H9 (cell line): ENCODE measurements at regions not wholly inside any gene's neighbourhood (a gene's known extent, or its start where the extent isn't known, plus 50 kb on each side); places are given as distances from the start of the nearest gene placed in this dataset.
A peak's percentile ranks its signal among the peaks of the same experiment; 100 is the strongest.

Source experiments
- DNase-seq: peaks from one replicate; pipeline ENCODE4 v3.0.0-alpha.2; 2017
- H2AFZ ChIP-seq: one replicate; pipeline ENCODE4 v1.6.1; 2013; ENCODE audit warnings: mild to moderate bottlenecking, low read length, control low read depth, moderate library complexity
- H2AK5ac ChIP-seq: 2 replicates; pipeline ENCODE4 v1.6.1; 2013; ENCODE audit warnings: low read length, control low read depth, mixed read lengths; ENCODE audit not compliant: insufficient read length
- H2BK120ac ChIP-seq: one replicate; pipeline ENCODE4 v1.6.1; 2013; ENCODE audit warnings: low read depth, mild to moderate bottlenecking, low read length, control low read depth, inconsistent platforms; ENCODE audit not compliant: poor library complexity, severe bottlenecking
- H2BK12ac ChIP-seq: 2 replicates; pipeline ENCODE4 v1.6.1; 2013; ENCODE audit warnings: low read length, control low read depth, mixed read lengths, low read depth; ENCODE audit not compliant: insufficient read length
- H2BK15ac ChIP-seq: 2 replicates; pipeline ENCODE4 v1.6.1; 2013; ENCODE audit warnings: low read depth, low read length, control low read depth
- H2BK20ac ChIP-seq: one replicate; pipeline ENCODE4 v1.6.1; 2013; ENCODE audit warnings: low read depth, mild to moderate bottlenecking, low read length, control low read depth, inconsistent platforms; ENCODE audit not compliant: poor library complexity, severe bottlenecking
- H2BK5ac ChIP-seq: 2 replicates; pipeline ENCODE4 v1.6.1; 2013; ENCODE audit warnings: low read length, control low read depth, mixed read lengths; ENCODE audit not compliant: insufficient read length
- H3K14ac ChIP-seq: 2 replicates; pipeline ENCODE4 v1.6.1; 2013; ENCODE audit warnings: low read length, control low read depth; ENCODE audit not compliant: insufficient read depth
- H3K18ac ChIP-seq: 2 replicates; pipeline ENCODE4 v1.6.1; 2013; ENCODE audit warnings: low read depth, mild to moderate bottlenecking, mixed read lengths, low read length, control low read depth; ENCODE audit not compliant: insufficient read length
- H3K23ac ChIP-seq: 2 replicates; pipeline ENCODE4 v1.6.1; 2013; ENCODE audit warnings: low read length, control low read depth, mixed read lengths, low read depth; ENCODE audit not compliant: insufficient read length
- H3K23me2 ChIP-seq: 2 replicates; pipeline ENCODE4 v1.6.1; 2013; ENCODE audit warnings: low read depth, mild to moderate bottlenecking, mixed read lengths, low read length, control low read depth; ENCODE audit not compliant: insufficient read length, poor library complexity, severe bottlenecking
- H3K27ac ChIP-seq: 2 replicates; pipeline ENCODE4 v1.5.1; 2013; ENCODE audit warnings: low read length, control low read depth, mixed read lengths, low read depth; ENCODE audit not compliant: insufficient read length
- H3K27me3 ChIP-seq: 2 replicates; pipeline ENCODE4 v1.6.1; 2013; ENCODE audit warnings: low read length, control low read depth, inconsistent platforms; ENCODE audit not compliant: insufficient read depth
- H3K4ac ChIP-seq: 2 replicates; pipeline ENCODE4 v1.6.1; 2013; ENCODE audit warnings: low read depth, mild to moderate bottlenecking, control low read depth, inconsistent platforms, low read length, moderate library complexity
- H3K4me1 ChIP-seq: 2 replicates; pipeline ENCODE4 v1.6.1; 2013; ENCODE audit warnings: low read length, control low read depth, inconsistent platforms; ENCODE audit not compliant: insufficient read depth
- H3K4me2 ChIP-seq: 2 replicates; pipeline ENCODE4 v1.6.1; 2013; ENCODE audit warnings: low read length, control low read depth, mixed read lengths; ENCODE audit not compliant: insufficient read length, insufficient read depth
- H3K56ac ChIP-seq: 2 replicates; pipeline ENCODE4 v1.6.1; 2013; ENCODE audit warnings: low read depth, mild to moderate bottlenecking, mixed read lengths, low read length, control low read depth; ENCODE audit not compliant: insufficient read length
- H3K79me1 ChIP-seq: 2 replicates; pipeline ENCODE4 v1.6.1; 2013; ENCODE audit warnings: low read depth, mild to moderate bottlenecking, moderate library complexity, low read length, control low read depth, inconsistent platforms; ENCODE audit not compliant: insufficient read depth, poor library complexity, severe bottlenecking
- H3K79me2 ChIP-seq: 2 replicates; pipeline ENCODE4 v1.6.1; 2013; ENCODE audit warnings: low read length, control low read depth, inconsistent platforms; ENCODE audit not compliant: insufficient read depth
- H3K9ac ChIP-seq: 2 replicates; pipeline ENCODE4 v1.6.1; 2013; ENCODE audit warnings: low read length, control low read depth, mixed read lengths; ENCODE audit not compliant: insufficient read length; ENCODE audit errors: extremely low read depth
- H3K9me3 ChIP-seq: one replicate; pipeline ENCODE4 v1.6.1; 2013; ENCODE audit warnings: low read depth, low read length, inconsistent platforms; ENCODE audit not compliant: control insufficient read depth
- H3T11ph ChIP-seq: one replicate; pipeline ENCODE4 v1.6.1; 2013; ENCODE audit warnings: mild to moderate bottlenecking, low read length, control low read depth, inconsistent platforms
- H4K20me1 ChIP-seq: one replicate; pipeline ENCODE4 v1.6.1; 2013; ENCODE audit not compliant: control insufficient read depth, insufficient read length, insufficient read depth
- H4K5ac ChIP-seq: 2 replicates; pipeline ENCODE4 v1.6.1; 2013; ENCODE audit warnings: low read depth, mild to moderate bottlenecking, mixed read lengths, low read length, control low read depth; ENCODE audit not compliant: insufficient read length
- H4K8ac ChIP-seq: replicated peaks from 2 replicates; pipeline ENCODE4 v1.6.1; 2013; ENCODE audit warnings: low read length, control low read depth, mixed read lengths, low read depth; ENCODE audit not compliant: insufficient read length
- H4K91ac ChIP-seq: 2 replicates; pipeline ENCODE4 v1.6.1; 2013; ENCODE audit warnings: low read depth, mild to moderate bottlenecking, moderate library complexity, mixed read lengths, low read length, control low read depth; ENCODE audit not compliant: insufficient read length
- H3K27ac Mint-ChIP-seq, 3 experiments: 2 replicates in 2 of 3; 3 replicates in 1 of 3; pipeline ENCODE4 v1.8.0; 2020 to 2021; ENCODE audit warnings: mixed read lengths in 3 of 3, mild to moderate bottlenecking in 1 of 3, moderate library complexity in 1 of 3
- H3K27me3 Mint-ChIP-seq: 2 replicates; pipeline ENCODE4 v1.8.0; 2021; ENCODE audit warnings: low read depth, mild to moderate bottlenecking, moderate library complexity, mixed read lengths
- H3K36me3 Mint-ChIP-seq, 3 experiments: 2 replicates in 2 of 3; 3 replicates in 1 of 3; pipeline ENCODE4 v1.8.0; 2020 to 2021; ENCODE audit warnings: low read depth in 3 of 3, mixed read lengths in 3 of 3; ENCODE audit not compliant: insufficient read depth in 1 of 3
- H3K4me1 Mint-ChIP-seq, 2 experiments: 2 replicates each; pipeline ENCODE4 v1.8.0; 2020; ENCODE audit warnings: mixed read lengths in 2 of 2
- H3K4me3 Mint-ChIP-seq, 2 experiments: 2 replicates in 1 of 2; 3 replicates in 1 of 2; pipeline ENCODE4 v1.8.0; 2020 to 2021; ENCODE audit warnings: mild to moderate bottlenecking in 2 of 2, mixed read lengths in 2 of 2, moderate library complexity in 1 of 2
- H3K9me3 Mint-ChIP-seq, 2 experiments: 2 replicates in 1 of 2; 3 replicates in 1 of 2; pipeline ENCODE4 v1.8.0; 2020; ENCODE audit warnings: mild to moderate bottlenecking in 2 of 2, mixed read lengths in 2 of 2, moderate library complexity in 1 of 2
- CTCF ChIP-seq: fragments of 200-600 bp; sonication (generic); conservative IDR thresholded peaks from 3 replicates; pipeline ENCODE4 v1.8.0; 2021; ENCODE audit warnings: antibody characterized with exemption, mild to moderate bottlenecking
- WGBS: extraction: QIAGEN DNeasy Blood & Tissue Kit; methylation state at CpG from one replicate; pipeline ENCODE4 v1.1.7; 2013; ENCODE audit warnings: missing lambda C conversion rate, low lambda C conversion rate, mixed read lengths; ENCODE audit not compliant: insufficient read length; ENCODE audit errors: extremely low coverage; 5-methylcytosine and 5-hydroxymethylcytosine counted together

DNA sequence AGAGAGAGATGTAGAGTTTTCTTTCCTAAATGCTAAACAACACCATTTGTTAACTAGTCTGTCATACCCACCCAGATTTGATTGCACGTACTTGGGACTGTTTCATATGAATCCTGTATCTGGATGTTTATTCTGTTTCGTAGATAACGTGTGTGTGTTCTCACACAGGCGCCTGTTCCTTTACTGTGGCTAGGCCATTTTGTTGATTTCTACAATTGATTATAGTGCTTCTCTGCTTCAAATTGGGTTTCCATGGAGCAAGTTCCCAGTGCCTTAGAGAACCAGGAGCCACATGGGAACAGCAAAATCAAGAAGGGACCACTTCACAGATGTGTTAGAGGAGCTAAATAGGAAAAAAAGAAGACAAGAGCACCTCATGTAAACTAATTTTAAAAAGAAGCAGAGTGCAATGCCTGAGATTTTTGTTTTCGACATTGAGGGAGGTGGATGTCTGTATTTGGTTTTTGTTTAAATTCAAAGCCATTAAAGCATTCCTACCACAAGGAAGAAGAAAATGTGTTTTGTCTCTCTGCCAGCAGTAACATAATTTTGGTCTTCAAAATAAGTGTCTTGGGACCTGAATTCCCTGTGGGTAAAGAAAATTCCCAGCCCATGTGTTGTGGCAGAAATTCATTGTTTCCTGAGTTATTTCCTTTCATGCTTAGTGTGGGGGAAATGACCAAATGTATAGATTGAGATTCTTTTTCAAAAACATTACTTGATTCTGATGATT lies 424.0 kb upstream of the C2CD4B start:
- no CpG with 5 or more reads among the region's 5 CpGs for WGBS
- H3K79me1 ChIP-seq, result no peaks in the 10 kb centered on the region
- H4K91ac ChIP-seq, result no peak overlapping the region
- no peak overlapping the region for H4K8ac ChIP-seq
- H3K18ac ChIP-seq, result no peak overlapping the region
- Mint-ChIP-seq H3K4me1 (peaks cover 16 to 18% of the 10 kb centered on the region in 2 experiments), H3K27ac (peak overlapping the region in 1 of 3 experiments; percentile 8; a peak in 1 of 7 replicates), H3K27me3 (no peaks in the 10 kb centered on the region), H3K4me3 (no peak overlapping the region), H3K9me3 (no peaks in the 10 kb centered on the region), H3K36me3 (no peaks in the 10 kb centered on the region; a peak in 1 of 7 replicates)
- H2BK15ac ChIP-seq, result no peak overlapping the region
- no peak overlapping the region for H3K56ac ChIP-seq
- no peaks in the 10 kb centered on the region for H3K79me2 ChIP-seq
- H3K27me3 ChIP-seq, result no peaks in the 10 kb centered on the region; the same call in 1 of the 2 replicates
- DNase-seq, result no peak
- H3K4me1 ChIP-seq, result peaks cover 6% of the 10 kb centered on the region
- no peak overlapping the region for H3K9ac ChIP-seq
- H3K23me2 ChIP-seq, result no peaks in the 10 kb centered on the region
- no peak overlapping the region for H4K5ac ChIP-seq
- H2BK5ac ChIP-seq, result no peak overlapping the region
- H2BK120ac ChIP-seq, result no peak overlapping the region
- H3K4me2 ChIP-seq, result no peak overlapping the region
- H2AFZ ChIP-seq, result no peak overlapping the region
- no peak overlapping the region for H3K27ac ChIP-seq
- H2BK12ac ChIP-seq, result no peak overlapping the region
- no peak overlapping the region for H3K23ac ChIP-seq
- no peaks in the 10 kb centered on the region for H3K9me3 ChIP-seq
- no peak overlapping the region for H3K14ac ChIP-seq
- H3K4ac ChIP-seq, result no peak overlapping the region
- H2AK5ac ChIP-seq, result no peak overlapping the region
- no peak overlapping the region for H2BK20ac ChIP-seq
- no peak for TF ChIP-seq CTCF
- H3T11ph ChIP-seq, result no peak overlapping the region
- H4K20me1 ChIP-seq, result no peaks in the 10 kb centered on the region
